CD14-positive monocyte (primary cell): ENCODE measurements at regions not wholly inside any gene's neighbourhood (a gene's known extent, or its start where the extent isn't known, plus 50 kb on each side); places are given as distances from the start of the nearest gene placed in this dataset.

Experiments
- DNase-seq, 3 donors: peaks; one replicate each; pipeline ENCODE4 v3.0.0-alpha.2; 2011 to 2022
- H2AFZ ChIP-seq: 2 replicates; pipeline ENCODE4 v1.6.0; 2012; ENCODE audit warnings: mild to moderate bottlenecking, low read depth, low read length, inconsistent platforms; ENCODE audit not compliant: insufficient read depth, poor library complexity, severe bottlenecking
- H3K27ac ChIP-seq, 2 donors: 1 replicate in 1 of 2; 2 replicates in 1 of 2; pipeline ENCODE4 v1.5.1; 2012 to 2013; ENCODE audit warnings: low read length in 2 of 2, control low read depth in 1 of 2, inconsistent platforms in 1 of 2, low read depth in 1 of 2, mild to moderate bottlenecking in 1 of 2
- H3K27me3 ChIP-seq, 2 donors: one replicate each; pipeline versions ENCODE4 v1.6.0 to v1.6.1; 2011 to 2013; ENCODE audit warnings: low read length in 2 of 2; ENCODE audit not compliant: control insufficient read depth in 2 of 2, insufficient read depth in 2 of 2
- H3K36me3 ChIP-seq, 2 donors: replicated peaks in 1 of 2; 1 replicate in 1 of 2; 2 replicates in 1 of 2; pipeline versions ENCODE4 v1.5.1 to v1.6.1; 2012 to 2013; ENCODE audit warnings: low read length in 2 of 2, control low read depth in 1 of 2, inconsistent platforms in 1 of 2, mild to moderate bottlenecking in 1 of 2; ENCODE audit not compliant: insufficient read depth in 2 of 2, control insufficient read depth in 1 of 2
- H3K4me1 ChIP-seq, 2 donors: 1 replicate in 1 of 2; 2 replicates in 1 of 2; pipeline versions ENCODE4 v1.5.1 to v1.6.1; 2012 to 2013; ENCODE audit warnings: low read length in 2 of 2, control low read depth in 1 of 2, inconsistent platforms in 1 of 2, mild to moderate bottlenecking in 1 of 2, moderate library complexity in 1 of 2; ENCODE audit not compliant: insufficient read depth in 2 of 2, control insufficient read depth in 1 of 2
- H3K4me2 ChIP-seq: replicated peaks from 2 replicates; pipeline ENCODE3; 2012; ENCODE audit warnings: low read length, moderate library complexity, mild to moderate bottlenecking; ENCODE audit not compliant: poor library complexity, severe bottlenecking; ENCODE audit errors: extremely low read depth
- H3K4me3 ChIP-seq, 3 experiments: fragments of 200-600 bp in 1 of 3; sonication (generic) in 1 of 3; replicated peaks in 1 of 3; 1 replicate in 2 of 3; 2 replicates in 1 of 3; pipeline ENCODE4 v1.5.1; 2011 to 2013; ENCODE audit warnings: low read length in 3 of 3, mild to moderate bottlenecking in 3 of 3, control low read depth in 2 of 3, low read depth in 2 of 3, inconsistent platforms in 1 of 3, moderate library complexity in 1 of 3
- H3K79me2 ChIP-seq: 2 replicates; pipeline ENCODE4 v1.6.0; 2012; ENCODE audit warnings: mild to moderate bottlenecking, control low read depth, inconsistent platforms, low read length, moderate library complexity; ENCODE audit not compliant: insufficient read depth
- H3K9ac ChIP-seq: 2 replicates; pipeline ENCODE4 v1.6.0; 2017; ENCODE audit warnings: low read length, mild to moderate bottlenecking; ENCODE audit not compliant: insufficient read depth, poor library complexity, severe bottlenecking
- H3K9me3 ChIP-seq, 2 donors: replicated peaks in 1 of 2; 1 replicate in 1 of 2; 2 replicates in 1 of 2; pipeline versions ENCODE4 v1.5.1 to v1.6.1; 2012 to 2013; ENCODE audit warnings: low read length in 2 of 2, control low read depth in 1 of 2; ENCODE audit not compliant: control insufficient read depth in 1 of 2, insufficient read depth in 1 of 2
- H4K20me1 ChIP-seq: 2 replicates; pipeline ENCODE4 v1.6.0; 2012; ENCODE audit warnings: mild to moderate bottlenecking, low read length, control low read depth, moderate library complexity; ENCODE audit not compliant: insufficient read depth
- H3K27ac Mint-ChIP-seq, 7 donors: one replicate each; pipeline ENCODE4 v1.8.0; 2020; ENCODE audit warnings: mild to moderate bottlenecking in 7 of 7, mixed read lengths in 7 of 7, moderate library complexity in 6 of 7, inconsistent platforms in 2 of 7
- H3K27me3 Mint-ChIP-seq, 3 donors: one replicate each; pipeline ENCODE4 v1.8.0; 2021 to 2022; ENCODE audit warnings: low read depth in 3 of 3, mild to moderate bottlenecking in 3 of 3, mixed read lengths in 3 of 3, moderate library complexity in 3 of 3, inconsistent platforms in 1 of 3
- H3K36me3 Mint-ChIP-seq, 2 donors: one replicate each; pipeline ENCODE4 v1.8.0; 2020; ENCODE audit warnings: mixed read lengths in 2 of 2, inconsistent platforms in 1 of 2, mild to moderate bottlenecking in 1 of 2
- H3K4me1 Mint-ChIP-seq: one replicate; pipeline ENCODE4 v1.8.0; 2020; ENCODE audit warnings: mild to moderate bottlenecking, mixed read lengths
- H3K4me3 Mint-ChIP-seq, 2 donors: one replicate each; pipeline ENCODE4 v1.8.0; 2020; ENCODE audit warnings: mild to moderate bottlenecking in 2 of 2, mixed read lengths in 2 of 2, moderate library complexity in 1 of 2
- H3K9me3 Mint-ChIP-seq, 7 donors: one replicate each; pipeline ENCODE4 v1.8.0; 2020 to 2022; ENCODE audit warnings: mixed read lengths in 7 of 7, mild to moderate bottlenecking in 6 of 7, moderate library complexity in 6 of 7, inconsistent platforms in 2 of 7
- WGBS: methylation state at CpG from one replicate; pipeline ENCODE4 v1.1.5; 2013; ENCODE audit warnings: missing lambda C conversion rate; ENCODE audit not compliant: insufficient coverage; 5-methylcytosine and 5-hydroxymethylcytosine counted together
- intact Hi-C, 2 donors: fragments of 100-400 bp; cut with micrococcal nuclease; formaldehyde crosslinking; loops; one replicate each; pipeline versions ENCODE4 v1.15.0 to v1.15.1; 2023
- TF ChIP-seq, protein P1 (sequence below): fragments of 200-600 bp; IDR thresholded peaks from one replicate; pipeline ENCODE4 v1.8.0; 2022; ENCODE audit warnings: antibody characterized with exemption, mild to moderate bottlenecking

DNA sequence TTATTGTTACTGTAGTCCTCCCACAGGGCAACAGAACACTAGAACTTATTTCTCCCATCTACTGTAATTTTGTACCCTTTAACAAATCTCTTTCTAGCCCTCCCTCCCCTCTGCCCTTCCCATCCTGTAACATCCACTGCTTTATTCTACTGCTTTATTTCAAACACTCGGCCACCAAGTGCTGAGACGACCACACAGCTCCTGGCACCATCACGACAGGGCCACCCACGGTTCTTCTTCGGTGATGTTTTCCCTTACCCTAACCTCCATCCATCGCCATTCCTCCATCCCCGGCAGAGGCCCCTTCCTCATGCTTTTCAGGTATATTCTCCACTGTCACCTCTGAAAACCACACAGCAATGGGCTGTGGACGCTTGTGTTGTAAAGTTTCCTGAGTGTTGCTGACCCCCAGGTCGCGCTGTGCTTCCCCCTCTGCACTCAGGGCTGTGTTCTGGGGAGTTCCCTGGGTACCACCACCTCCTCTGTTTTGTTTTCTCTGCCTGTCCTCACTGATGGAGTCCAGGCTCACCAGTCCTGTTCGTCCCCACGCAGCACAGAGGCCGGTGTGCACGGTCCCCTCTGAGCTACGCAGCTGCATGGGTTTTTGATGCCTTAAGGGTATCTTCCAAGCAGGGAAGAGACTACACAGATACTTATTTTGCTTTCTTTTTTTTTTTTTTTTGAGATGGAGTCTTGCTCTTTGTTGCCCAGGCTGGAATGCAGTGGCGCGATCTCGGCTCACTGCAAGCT is 207.2 kb upstream of the TMEM132C start:
- Mint-ChIP-seq H3K36me3 (no peaks in the 10 kb centered on the region), H3K4me3 (no peak overlapping the region), H3K27me3 (peaks cover 0 to 4% (median 2%) of the 10 kb centered on the region in 3 donors), H3K4me1 (no peaks in the 10 kb centered on the region), H3K27ac (no peak overlapping the region), H3K9me3 (peaks cover 0 to 15% (median 4%) of the 10 kb centered on the region in 7 donors)
- H3K4me3 ChIP-seq: no peak overlapping the region
- no peaks in the 10 kb centered on the region for H3K27me3 ChIP-seq
- H3K27ac ChIP-seq: no peak overlapping the region
- H3K4me1 ChIP-seq: no peaks in the 10 kb centered on the region
- no peaks in the 10 kb centered on the region for H3K79me2 ChIP-seq
- no peak overlapping the region for H3K9ac ChIP-seq
- no peaks in the 10 kb centered on the region for H4K20me1 ChIP-seq
- H3K4me2 ChIP-seq: no peak overlapping the region
- DNase-seq: no peak
- no peaks in the 10 kb centered on the region for H3K36me3 ChIP-seq
- intact Hi-C loops: no loop called here
- H2AFZ ChIP-seq: no peak overlapping the region
- TF ChIP-seq, protein P1, sequence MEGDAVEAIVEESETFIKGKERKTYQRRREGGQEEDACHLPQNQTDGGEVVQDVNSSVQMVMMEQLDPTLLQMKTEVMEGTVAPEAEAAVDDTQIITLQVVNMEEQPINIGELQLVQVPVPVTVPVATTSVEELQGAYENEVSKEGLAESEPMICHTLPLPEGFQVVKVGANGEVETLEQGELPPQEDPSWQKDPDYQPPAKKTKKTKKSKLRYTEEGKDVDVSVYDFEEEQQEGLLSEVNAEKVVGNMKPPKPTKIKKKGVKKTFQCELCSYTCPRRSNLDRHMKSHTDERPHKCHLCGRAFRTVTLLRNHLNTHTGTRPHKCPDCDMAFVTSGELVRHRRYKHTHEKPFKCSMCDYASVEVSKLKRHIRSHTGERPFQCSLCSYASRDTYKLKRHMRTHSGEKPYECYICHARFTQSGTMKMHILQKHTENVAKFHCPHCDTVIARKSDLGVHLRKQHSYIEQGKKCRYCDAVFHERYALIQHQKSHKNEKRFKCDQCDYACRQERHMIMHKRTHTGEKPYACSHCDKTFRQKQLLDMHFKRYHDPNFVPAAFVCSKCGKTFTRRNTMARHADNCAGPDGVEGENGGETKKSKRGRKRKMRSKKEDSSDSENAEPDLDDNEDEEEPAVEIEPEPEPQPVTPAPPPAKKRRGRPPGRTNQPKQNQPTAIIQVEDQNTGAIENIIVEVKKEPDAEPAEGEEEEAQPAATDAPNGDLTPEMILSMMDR: no peak
- no peaks in the 10 kb centered on the region for H3K9me3 ChIP-seq
- 92% methylated on average over 14 of the region's 18 CpGs for WGBS

GRCh38 chr12:128068211-128068610 is 198.8 kb upstream of the TMEM132C start:
- Mint-ChIP-seq H3K4me1 (no peaks in the 10 kb centered on the region), H3K27me3 (peaks cover 1 to 3% (median 2%) of the 10 kb centered on the region in 3 donors), H3K36me3 (no peaks in the 10 kb centered on the region), H3K9me3 (peaks cover 0 to 2% (median 0%) of the 10 kb centered on the region in 7 donors), H3K4me3 (no peak overlapping the region), H3K27ac (no peak overlapping the region)
- 90% methylated on average over 5 of the region's 5 CpGs for WGBS
- no peak overlapping the region for H3K4me3 ChIP-seq
- no peaks in the 10 kb centered on the region for H3K27me3 ChIP-seq
- H3K9me3 ChIP-seq: no peaks in the 10 kb centered on the region
- no peak overlapping the region for H2AFZ ChIP-seq
- intact Hi-C loops: no loop called here
- H3K79me2 ChIP-seq: no peaks in the 10 kb centered on the region
- H3K36me3 ChIP-seq: no peaks in the 10 kb centered on the region
- TF ChIP-seq, protein P1: no peak
- H3K4me2 ChIP-seq: no peak overlapping the region
- no peaks in the 10 kb centered on the region for H4K20me1 ChIP-seq
- no peak overlapping the region for H3K9ac ChIP-seq
- H3K4me1 ChIP-seq: no peaks in the 10 kb centered on the region
- no peak for DNase-seq
- no peak overlapping the region for H3K27ac ChIP-seq
